T-helper 1 cell treated with Interleukin-12 subunit alpha and Interleukin-12 subunit beta and Interleukin-4 antibody, amounts not matched to agents 30 μg/mL and 1 μg/mL, for 36 hours (primary cell): ENCODE measurements at regions not wholly inside any gene's neighbourhood (a gene's known extent, or its start where the extent isn't known, plus 50 kb on each side); places are given as distances from the start of the nearest gene placed in this dataset.
"Not testable (repeated sequence)": the region's sequence is repeated elsewhere in the genome, so short reads cannot be mapped to it uniquely, and the experiment has no call there.

Experiments
- H3K27ac Mint-ChIP-seq: one replicate; pipeline ENCODE4 v1.8.0; 2021; ENCODE audit warnings: mild to moderate bottlenecking, mixed read lengths
- H3K27me3 Mint-ChIP-seq: one replicate; pipeline ENCODE4 v1.8.0; 2021; ENCODE audit warnings: low read depth, mixed read lengths
- H3K36me3 Mint-ChIP-seq: one replicate; pipeline ENCODE4 v1.8.0; 2021; ENCODE audit warnings: low read depth, mixed read lengths
- H3K4me1 Mint-ChIP-seq: one replicate; pipeline ENCODE4 v1.8.0; 2021; ENCODE audit warnings: low read depth, mixed read lengths
- H3K4me3 Mint-ChIP-seq: one replicate; pipeline ENCODE4 v1.8.0; 2021; ENCODE audit warnings: mild to moderate bottlenecking, moderate library complexity, mixed read lengths
- H3K9me3 Mint-ChIP-seq: one replicate; pipeline ENCODE4 v1.8.0; 2021; ENCODE audit warnings: mixed read lengths

DNA sequence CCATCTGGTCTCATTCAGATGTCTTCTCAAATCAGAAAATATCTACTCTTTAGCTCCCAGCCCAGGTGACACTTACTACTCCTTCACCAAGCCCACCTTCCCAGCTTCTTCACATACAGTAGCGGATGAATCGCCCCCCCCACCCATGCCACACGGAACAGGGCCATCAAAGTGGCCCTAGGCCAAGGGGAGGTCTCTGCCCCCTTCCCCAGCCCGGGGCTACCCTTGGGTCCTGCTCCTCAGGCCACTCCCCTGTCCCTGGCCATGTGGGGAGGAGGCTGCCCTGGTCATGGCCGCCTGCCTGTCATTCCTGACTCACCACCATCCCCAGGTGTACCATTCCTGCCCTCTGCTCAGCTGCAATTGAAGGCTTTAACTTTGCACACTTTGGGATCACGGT lies 142.8 kb downstream of the NECTIN1 start:
- Mint-ChIP-seq H3K4me1 (no peaks in the 10 kb centered on the region), H3K27ac (no peak overlapping the region), H3K9me3 (no peaks in the 10 kb centered on the region), H3K27me3 (peaks cover 50% of the 10 kb centered on the region), H3K4me3 (no peak overlapping the region), H3K36me3 (no peaks in the 10 kb centered on the region)

DNA sequence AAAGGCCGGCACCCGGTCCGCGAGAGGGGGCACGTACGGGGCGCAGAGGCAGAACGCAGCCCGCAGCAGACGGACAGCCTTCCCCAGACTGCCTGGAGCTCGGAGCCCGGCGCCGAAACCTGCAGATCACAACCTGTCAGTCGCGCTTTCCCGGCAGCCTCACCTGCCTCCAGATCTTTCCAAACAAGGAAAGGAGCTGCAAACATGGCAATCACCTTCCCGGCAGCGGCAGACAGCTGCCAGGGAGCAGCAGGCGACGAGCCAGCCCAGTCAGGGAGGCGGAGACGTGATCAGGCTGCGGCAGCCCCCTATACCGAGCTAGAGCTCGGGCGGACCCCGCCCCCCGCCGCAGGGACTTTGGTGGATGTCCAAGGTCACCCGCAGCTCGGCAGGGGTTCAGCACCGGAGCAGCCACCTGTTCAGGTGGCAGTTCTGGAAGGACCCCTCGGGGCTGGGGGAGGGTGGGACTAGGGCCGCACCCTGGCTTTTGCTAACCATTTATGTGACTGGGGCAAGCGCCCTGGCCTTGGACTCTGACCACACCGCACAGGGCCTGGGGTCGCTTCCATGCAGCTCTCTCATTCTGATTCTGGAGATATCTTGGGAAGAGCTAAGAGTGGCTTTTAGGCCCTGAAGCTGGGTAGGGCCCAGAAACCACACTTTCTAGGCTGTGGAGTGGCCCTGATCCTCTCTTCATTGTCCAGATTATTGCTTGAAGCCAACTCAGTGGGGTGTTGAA lies 143.8 kb downstream of the NECTIN1 start:
- peaks cover 51% of the 10 kb centered on the region for H3K27me3 Mint-ChIP-seq
- H3K36me3 Mint-ChIP-seq: no peaks in the 10 kb centered on the region
- no peaks in the 10 kb centered on the region for H3K9me3 Mint-ChIP-seq
- H3K4me1 Mint-ChIP-seq: no peaks in the 10 kb centered on the region
- no peak overlapping the region for H3K27ac Mint-ChIP-seq
- H3K4me3 Mint-ChIP-seq: no peak overlapping the region

DNA sequence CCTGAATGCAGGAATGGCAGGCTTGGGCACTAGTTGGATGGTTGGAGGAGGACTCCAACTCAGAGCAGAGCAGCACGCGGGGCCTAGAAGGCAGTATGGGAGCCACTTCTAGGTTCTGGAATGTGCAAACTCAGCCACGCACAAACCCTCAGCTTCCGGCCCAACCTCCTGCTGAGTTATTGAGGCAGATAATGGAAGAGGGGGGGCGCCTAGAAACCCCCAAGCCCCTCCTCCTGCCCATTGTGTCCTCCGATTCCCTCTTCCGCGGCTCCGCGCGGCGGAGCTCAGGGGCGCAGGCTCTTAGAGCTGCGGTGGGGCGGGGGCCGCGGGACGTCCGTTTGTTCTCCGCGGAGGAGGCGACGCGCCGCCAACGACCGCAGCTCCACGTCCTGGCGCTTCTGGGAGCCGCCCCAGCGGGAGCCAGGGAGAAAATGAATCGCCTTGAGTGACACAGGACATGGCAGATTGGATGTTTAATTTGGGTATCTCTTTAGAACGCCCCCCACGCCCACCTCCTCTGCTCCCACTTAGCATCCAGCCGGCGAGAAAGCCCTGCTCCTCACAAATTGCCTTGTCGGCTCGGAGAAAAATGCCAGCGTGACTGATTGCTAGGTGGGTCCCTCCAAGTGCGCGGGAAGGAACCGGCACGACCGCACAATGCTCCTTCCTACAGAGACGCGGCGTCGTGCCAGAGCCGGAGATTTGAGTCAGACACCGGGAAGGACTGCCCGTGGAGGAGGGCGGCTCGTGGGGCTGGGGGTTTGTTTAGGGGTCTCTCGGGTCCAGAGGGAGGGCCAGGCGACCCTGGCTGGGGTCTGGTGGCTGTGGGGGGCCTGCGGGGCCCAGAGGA lies 144.6 kb downstream of the NECTIN1 start:
- H3K4me1 Mint-ChIP-seq: no peaks in the 10 kb centered on the region
- no peak overlapping the region for H3K27ac Mint-ChIP-seq
- no peak overlapping the region for H3K4me3 Mint-ChIP-seq
- peaks cover 53% of the 10 kb centered on the region for H3K27me3 Mint-ChIP-seq
- no peaks in the 10 kb centered on the region for H3K9me3 Mint-ChIP-seq
- H3K36me3 Mint-ChIP-seq: no peaks in the 10 kb centered on the region

DNA sequence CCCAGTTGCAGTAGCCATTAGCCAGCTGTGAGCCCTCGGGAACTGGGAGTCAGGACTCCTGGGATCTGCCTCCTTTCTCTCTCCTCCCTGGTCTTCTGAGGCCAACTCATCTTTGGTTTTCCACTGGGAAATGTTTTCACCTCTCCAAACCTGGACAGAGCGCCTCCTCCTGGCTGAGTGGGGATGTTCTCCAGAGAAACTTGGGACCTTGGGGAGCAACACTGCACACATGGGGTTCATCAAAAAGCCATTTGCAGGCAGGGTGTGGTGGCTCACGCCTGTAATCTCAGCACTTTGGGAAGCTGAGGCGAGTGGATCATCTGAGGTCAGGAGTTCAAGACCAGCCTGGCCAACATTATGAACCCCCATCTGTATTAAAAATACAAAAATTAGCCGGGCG lies 145.4 kb downstream of the NECTIN1 start:
- Mint-ChIP-seq H3K4me3 (no peak overlapping the region), H3K9me3 (no peaks in the 10 kb centered on the region), H3K27me3 (peaks cover 56% of the 10 kb centered on the region), H3K36me3 (no peaks in the 10 kb centered on the region), H3K4me1 (no peaks in the 10 kb centered on the region), H3K27ac (no peak overlapping the region)

DNA sequence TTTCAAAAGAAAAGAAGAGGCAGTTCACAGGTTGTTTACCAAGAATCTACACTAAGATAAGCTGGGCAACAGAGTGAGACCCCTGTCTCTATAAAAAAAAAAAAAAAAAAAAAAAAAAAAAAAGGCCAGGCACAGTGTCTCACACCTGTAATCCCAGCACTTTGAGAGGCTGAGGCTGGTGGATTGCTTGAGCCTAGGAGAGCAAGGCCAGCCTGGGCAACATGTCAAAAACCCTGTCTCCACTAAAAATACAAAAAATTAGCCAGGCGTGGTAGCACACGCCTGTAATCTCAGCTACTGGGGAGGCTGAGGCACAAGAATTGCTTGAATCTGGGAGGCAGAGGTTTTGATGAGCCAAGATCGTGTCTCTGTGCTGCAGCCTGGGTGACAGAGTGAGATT lies 147.6 kb downstream of the NECTIN1 start:
- H3K27me3 Mint-ChIP-seq: peaks cover 48% of the 10 kb centered on the region
- H3K27ac Mint-ChIP-seq, H3K9me3 Mint-ChIP-seq, H3K36me3 Mint-ChIP-seq, H3K4me1 Mint-ChIP-seq, H3K4me3 Mint-ChIP-seq: not testable (repeated sequence)

DNA sequence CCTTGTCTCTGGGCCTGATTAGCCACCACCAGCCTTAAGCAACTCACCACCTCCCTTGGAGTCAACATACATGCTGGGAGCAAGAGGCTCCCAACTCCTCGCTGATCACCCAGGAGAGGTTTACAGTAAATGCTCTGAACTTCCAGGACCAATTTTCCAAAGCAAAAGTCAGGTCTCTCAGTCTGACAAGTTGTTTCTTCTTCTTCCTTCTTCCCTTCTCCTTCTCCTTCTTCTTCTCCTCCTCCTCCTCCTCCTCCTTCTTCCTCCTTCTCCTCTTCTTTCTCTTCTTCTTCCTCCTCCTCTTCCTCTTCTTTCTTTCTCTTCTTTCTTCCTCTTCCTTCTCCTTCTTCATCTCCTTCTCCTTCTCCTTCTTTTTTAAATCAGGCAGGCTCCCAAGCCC lies 148.2 kb downstream of the NECTIN1 start:
- Mint-ChIP-seq H3K9me3 (no peaks in the 10 kb centered on the region), H3K27me3 (peaks cover 45% of the 10 kb centered on the region), H3K4me3 (no peak overlapping the region), H3K27ac (no peak overlapping the region), H3K4me1 (no peaks in the 10 kb centered on the region), H3K36me3 (no peaks in the 10 kb centered on the region)

DNA sequence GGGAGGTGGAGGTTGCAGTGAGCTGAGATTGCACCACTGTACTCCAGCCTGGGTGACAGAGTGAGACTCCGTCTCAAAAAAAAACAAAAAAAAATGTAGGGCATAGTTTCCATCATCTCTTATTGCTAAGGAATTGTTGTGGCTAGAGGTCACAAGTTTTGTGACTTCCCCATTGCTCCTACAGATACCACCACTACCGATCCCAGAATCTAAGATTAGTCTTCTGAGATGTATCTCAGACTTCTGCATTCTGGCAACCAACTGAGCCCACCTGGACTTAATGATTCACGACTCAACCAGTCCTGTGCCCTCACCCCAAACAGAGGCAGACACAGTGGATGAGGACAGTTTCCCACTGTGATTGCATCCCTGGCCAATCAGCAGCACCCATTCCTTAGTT lies 148.9 kb downstream of the NECTIN1 start:
- H3K27me3 Mint-ChIP-seq: peaks cover 44% of the 10 kb centered on the region

DNA sequence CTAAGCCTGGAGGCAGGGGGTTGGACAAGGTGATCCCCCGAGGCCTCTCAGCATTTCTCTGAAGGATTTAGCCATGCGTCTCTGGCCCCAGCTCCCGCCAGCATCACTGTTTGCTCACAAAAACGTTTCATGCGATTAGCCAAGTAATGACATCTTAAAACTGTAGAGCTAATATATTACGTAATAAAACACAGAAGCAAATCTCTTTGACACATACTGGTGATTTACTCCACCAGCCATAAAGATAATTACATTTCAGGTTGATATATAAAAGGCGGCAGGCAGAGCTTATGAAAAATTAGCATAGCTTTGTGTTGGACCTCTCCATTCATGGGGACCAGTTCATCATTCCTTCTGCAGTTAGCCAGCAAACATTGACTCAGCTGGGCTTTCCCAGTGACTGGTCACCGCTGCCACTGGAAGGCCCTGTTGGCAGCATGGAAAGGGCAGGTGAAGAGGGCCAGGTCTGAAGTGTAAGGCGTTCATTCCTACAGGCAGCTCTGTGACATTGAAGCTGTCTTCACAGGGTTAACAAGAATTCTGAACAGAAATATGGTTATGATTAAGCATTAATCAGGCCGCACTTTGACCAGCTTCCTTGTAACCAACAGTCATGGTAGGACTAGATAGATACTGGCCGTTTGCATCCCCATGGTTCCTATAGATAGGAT lies 150.3 kb downstream of the NECTIN1 start:
- Mint-ChIP-seq H3K4me1 (no peaks in the 10 kb centered on the region), H3K27ac (no peak overlapping the region), H3K9me3 (no peaks in the 10 kb centered on the region), H3K4me3 (no peak overlapping the region), H3K36me3 (no peaks in the 10 kb centered on the region), H3K27me3 (peaks cover 36% of the 10 kb centered on the region)

More for the DNA sequence above, 148.9 kb downstream of the NECTIN1 start:
- Mint-ChIP-seq H3K4me3 (no peak overlapping the region), H3K36me3 (no peaks in the 10 kb centered on the region), H3K4me1 (no peaks in the 10 kb centered on the region), H3K27ac (no peak overlapping the region), H3K9me3 (no peaks in the 10 kb centered on the region)

DNA sequence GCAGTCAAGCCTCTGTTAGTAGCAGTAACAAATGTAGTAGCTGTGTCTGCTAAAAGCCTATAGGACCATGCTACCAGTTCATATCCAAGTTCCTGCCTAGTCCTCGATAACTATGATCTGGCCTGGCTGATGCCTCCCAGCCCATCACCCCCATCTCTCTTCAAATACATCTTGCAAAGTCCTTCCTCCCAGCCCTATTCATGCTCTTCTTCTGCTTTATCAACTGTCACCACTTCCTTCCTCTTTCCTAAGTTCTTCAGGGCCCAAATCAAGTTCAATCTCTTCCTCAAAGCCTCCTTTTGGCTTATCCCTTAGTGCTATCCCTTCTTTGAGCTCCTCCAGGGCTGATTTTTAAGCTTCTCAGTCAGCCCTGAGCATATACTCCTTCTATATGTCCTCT lies 150.9 kb upstream of the THY1 start:
- Mint-ChIP-seq H3K9me3 (no peaks in the 10 kb centered on the region), H3K27ac (no peak overlapping the region), H3K4me3 (no peak overlapping the region), H3K36me3 (no peaks in the 10 kb centered on the region), H3K27me3 (peaks cover 18% of the 10 kb centered on the region), H3K4me1 (no peaks in the 10 kb centered on the region)

DNA sequence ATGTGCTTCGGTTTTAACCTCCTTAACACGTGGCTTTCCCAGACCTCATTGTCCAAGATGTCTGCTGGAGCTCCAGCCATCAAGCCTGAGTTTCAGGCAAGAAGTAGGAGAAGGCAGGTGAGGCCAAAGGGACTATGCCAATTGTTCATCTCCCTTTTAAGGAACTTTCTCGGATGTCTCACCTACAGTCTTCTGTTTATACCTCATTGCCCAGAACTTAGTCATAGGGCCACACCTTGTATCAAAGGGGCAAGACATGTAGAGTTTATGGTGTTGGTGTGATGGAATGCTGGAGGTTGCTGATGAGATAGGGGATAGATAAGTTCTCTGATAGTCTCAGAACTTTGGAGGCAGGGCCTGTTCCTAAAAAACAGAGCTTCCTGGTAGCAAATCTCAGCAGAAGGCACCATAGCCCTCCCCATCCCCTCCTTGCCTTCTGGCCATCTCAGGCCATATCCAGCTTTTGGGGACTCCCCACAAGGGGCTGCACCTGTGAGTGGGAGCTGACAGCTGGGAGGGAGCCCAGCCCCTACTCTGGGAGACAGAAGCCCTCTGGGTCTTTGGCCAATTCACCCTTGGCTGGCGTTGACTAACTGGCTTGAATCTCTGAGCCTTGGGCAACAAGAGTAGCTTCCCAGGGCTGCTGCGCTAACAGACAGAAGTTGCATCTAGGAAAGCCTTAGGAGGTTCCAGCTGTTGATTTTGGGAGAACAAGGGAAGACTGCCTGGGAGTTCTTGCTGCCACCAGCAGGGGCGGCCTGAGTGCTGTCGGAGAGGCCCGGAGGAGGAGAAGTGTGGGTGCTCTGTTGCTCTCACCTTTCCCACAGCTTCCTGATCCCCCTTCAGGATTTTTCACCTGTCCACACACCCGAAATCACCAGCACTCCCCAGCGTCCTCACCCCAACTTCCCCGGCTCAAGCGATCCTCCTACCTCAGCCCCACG lies 149.8 kb upstream of the THY1 start:
- H3K9me3 Mint-ChIP-seq: no peaks in the 10 kb centered on the region
- H3K27me3 Mint-ChIP-seq: peaks cover 18% of the 10 kb centered on the region
- H3K4me3 Mint-ChIP-seq: no peak overlapping the region
- no peak overlapping the region for H3K27ac Mint-ChIP-seq
- no peaks in the 10 kb centered on the region for H3K36me3 Mint-ChIP-seq
- no peaks in the 10 kb centered on the region for H3K4me1 Mint-ChIP-seq

DNA sequence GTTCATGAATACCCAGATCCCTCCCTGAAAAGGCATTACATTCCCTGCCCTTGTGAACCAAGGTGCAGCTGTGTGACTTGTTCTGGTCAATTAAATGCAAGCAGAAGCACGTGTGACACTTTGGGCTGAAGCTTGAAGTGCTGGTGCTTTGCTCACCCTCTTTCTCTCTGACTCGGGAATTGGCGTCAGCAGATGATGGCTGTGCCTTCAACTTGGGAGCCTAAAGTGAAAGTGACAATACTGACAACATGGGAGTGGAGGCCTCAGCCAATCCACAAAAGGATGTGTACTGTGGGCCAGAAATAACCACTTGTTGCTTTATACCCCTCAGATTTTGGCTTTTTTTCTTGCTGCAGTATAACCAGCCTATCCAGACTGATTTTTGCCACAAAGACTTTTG lies 148.3 kb upstream of the THY1 start:
- Mint-ChIP-seq H3K27me3 (peaks cover 15% of the 10 kb centered on the region), H3K4me3 (no peak overlapping the region), H3K36me3 (no peaks in the 10 kb centered on the region), H3K4me1 (no peaks in the 10 kb centered on the region), H3K27ac (no peak overlapping the region), H3K9me3 (no peaks in the 10 kb centered on the region)

DNA sequence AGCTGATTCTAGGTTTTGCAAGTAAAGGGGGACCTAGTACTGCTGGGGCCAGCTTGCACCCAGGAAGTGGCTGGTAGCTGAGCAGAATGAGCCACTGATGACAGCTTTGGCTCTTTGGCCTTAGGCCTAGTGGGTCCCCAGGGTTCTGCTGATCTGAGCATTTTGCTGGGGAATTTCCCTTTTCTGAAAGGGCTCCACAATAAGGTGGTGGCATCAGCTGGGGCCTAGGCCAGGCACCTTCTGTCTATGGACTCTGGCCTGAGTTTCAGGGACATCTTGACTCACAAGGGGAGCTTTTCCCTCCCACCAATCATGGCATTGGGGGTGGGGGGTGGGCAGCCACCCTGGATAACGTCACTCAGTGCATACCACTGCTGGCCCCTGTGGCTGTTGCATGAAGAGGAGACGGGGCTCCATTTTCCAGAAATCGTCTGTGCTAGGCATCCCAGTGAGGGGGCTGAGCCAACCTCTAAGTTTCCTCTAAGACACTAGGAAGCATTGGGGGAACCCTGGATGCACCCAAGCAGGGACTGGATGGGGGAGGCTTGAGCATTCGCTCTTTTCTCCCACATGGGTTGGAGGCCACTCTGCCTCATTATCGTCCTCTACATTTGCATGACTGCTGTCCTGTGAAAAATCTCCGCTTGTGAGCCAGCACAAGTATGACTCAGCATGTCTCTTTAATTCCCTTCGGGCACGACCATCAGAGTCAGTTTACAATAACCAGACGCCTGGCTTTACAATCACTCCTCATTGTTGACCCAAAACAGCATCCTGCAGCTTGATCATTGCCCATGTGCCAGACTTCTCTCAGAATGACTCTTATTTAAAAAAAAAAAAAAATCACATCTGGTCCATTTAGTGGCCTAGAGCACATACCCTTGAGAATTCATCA lies 145.0 kb upstream of the THY1 start:
- H3K27ac Mint-ChIP-seq: no peak overlapping the region
- no peaks in the 10 kb centered on the region for H3K4me1 Mint-ChIP-seq
- H3K9me3 Mint-ChIP-seq: no peaks in the 10 kb centered on the region
- H3K4me3 Mint-ChIP-seq: no peak overlapping the region
- H3K27me3 Mint-ChIP-seq: peaks cover 11% of the 10 kb centered on the region
- H3K36me3 Mint-ChIP-seq: no peaks in the 10 kb centered on the region

DNA sequence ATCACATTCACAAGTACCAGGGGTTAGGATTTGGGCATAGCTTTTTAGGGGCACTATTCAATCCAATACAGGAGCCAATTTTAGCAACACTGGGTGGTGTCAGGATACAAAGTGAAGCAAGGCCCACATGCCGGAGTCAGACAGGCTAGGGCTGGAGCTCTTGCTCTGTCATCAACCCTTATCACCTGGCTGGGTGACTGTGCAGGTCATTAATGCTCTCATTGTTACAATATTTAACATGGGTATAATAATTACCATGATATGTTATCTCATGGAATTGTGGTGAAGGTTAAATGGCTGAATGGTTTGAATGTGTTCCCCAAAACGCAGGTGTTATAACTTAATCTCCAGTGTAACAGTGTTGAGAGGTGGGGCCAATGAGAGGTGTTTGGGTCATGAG lies 143.3 kb upstream of the THY1 start:
- Mint-ChIP-seq H3K27ac (no peak overlapping the region), H3K4me1 (no peaks in the 10 kb centered on the region), H3K27me3 (peaks cover 17% of the 10 kb centered on the region), H3K4me3 (no peak overlapping the region), H3K36me3 (no peaks in the 10 kb centered on the region), H3K9me3 (no peaks in the 10 kb centered on the region)
